ENCODE measurements at regions not wholly inside any gene's neighbourhood (a gene's known extent, or its start where the extent isn't known, plus 50 kb on each side); places are given as distances from the start of the nearest gene placed in this dataset.

GRCh38 chr5:3411363-3411762, 184.3 kb upstream of the IRX1 start:
- H4K20me1 ChIP-seq (ENCODE audit: control insufficient read depth, extremely low read depth, insufficient read depth, low read length): no peaks in the 10 kb centered on the region
- H2AFZ ChIP-seq (ENCODE audit: low read length): no peak overlapping the region
- no peaks in the 10 kb centered on the region for H3K4me1 ChIP-seq (ENCODE audit: control insufficient read depth, extremely low read depth, insufficient read depth, low read length)
- no peak overlapping the region for H3K4me2 ChIP-seq (ENCODE audit: extremely low read depth, insufficient read depth, low read length)
- no peaks in the 10 kb centered on the region for H3K9me3 ChIP-seq (ENCODE audit: control insufficient read depth, insufficient read depth, low read depth, low read length)
- DNase-seq (ENCODE audit: low read depth in 2 of 2): no peak
- H3K27me3 ChIP-seq (ENCODE audit: control insufficient read depth, insufficient read depth, low read length): no peaks in the 10 kb centered on the region
- no peak overlapping the region for H3K27ac ChIP-seq (ENCODE audit: insufficient read depth, low read length)
- no peak overlapping the region for H3K4me3 ChIP-seq (replicated peaks in 1 of 4; ENCODE audit: control extremely low read depth in 1 of 4, insufficient read depth in 1 of 4, low read depth in 3 of 4, low read length in 4 of 4)
- no peak for TF ChIP-seq CTCF (conservative IDR thresholded peaks at IDR 0.05 in 1 of 2, IDR thresholded peaks at IDR 0.05 in 1 of 2; ENCODE audit: low read depth in 1 of 2, low read length in 2 of 2)
- no peak for TF ChIP-seq EZH2 (IDR thresholded peaks at IDR 0.05; ENCODE audit: low read length, missing control alignments)
- H3K79me2 ChIP-seq (ENCODE audit: control insufficient read depth, insufficient read depth, low read length): no peaks in the 10 kb centered on the region
- H3K36me3 ChIP-seq (ENCODE audit: control insufficient read depth, insufficient read depth, low read length): no peaks in the 10 kb centered on the region
- no peak overlapping the region for H3K9ac ChIP-seq (ENCODE audit: insufficient read depth, low read length)

- H3K4me2 ChIP-seq (ENCODE audit: extremely low read depth, insufficient read depth, low read length): no peak overlapping the region
- no peaks in the 10 kb centered on the region for H3K9me3 ChIP-seq (ENCODE audit: control insufficient read depth, insufficient read depth, low read depth, low read length)
- no peaks in the 10 kb centered on the region for H3K79me2 ChIP-seq (ENCODE audit: control insufficient read depth, insufficient read depth, low read length)
- H2AFZ ChIP-seq (ENCODE audit: low read length): no peak overlapping the region
- no peak for DNase-seq (ENCODE audit: low read depth in 2 of 2)
- no peaks in the 10 kb centered on the region for H4K20me1 ChIP-seq (ENCODE audit: control insufficient read depth, extremely low read depth, insufficient read depth, low read length)
- no peak overlapping the region for H3K27ac ChIP-seq (ENCODE audit: insufficient read depth, low read length)
- no peaks in the 10 kb centered on the region for H3K27me3 ChIP-seq (ENCODE audit: control insufficient read depth, insufficient read depth, low read length)
- H3K4me3 ChIP-seq (replicated peaks in 1 of 4; ENCODE audit: control extremely low read depth in 1 of 4, insufficient read depth in 1 of 4, low read depth in 3 of 4, low read length in 4 of 4): no peak overlapping the region
- no peak overlapping the region for H3K9ac ChIP-seq (ENCODE audit: insufficient read depth, low read length)
- no peaks in the 10 kb centered on the region for H3K4me1 ChIP-seq (ENCODE audit: control insufficient read depth, extremely low read depth, insufficient read depth, low read length)
- TF ChIP-seq CTCF (conservative IDR thresholded peaks at IDR 0.05 in 1 of 2, IDR thresholded peaks at IDR 0.05 in 1 of 2; ENCODE audit: low read depth in 1 of 2, low read length in 2 of 2): no peak
- no peak for TF ChIP-seq EZH2 (IDR thresholded peaks at IDR 0.05; ENCODE audit: low read length, missing control alignments)
- H3K36me3 ChIP-seq (ENCODE audit: control insufficient read depth, insufficient read depth, low read length): no peaks in the 10 kb centered on the region
Observed at GRCh38 chr5:3401635-3402034, 194.0 kb upstream of the IRX1 start.

GRCh38 chr5:3400659-3401058, 195.0 kb upstream of the IRX1 start:
- Histone ChIP-seq H4K20me1 (ENCODE audit: control insufficient read depth, extremely low read depth, insufficient read depth, low read length) (no peaks in the 10 kb centered on the region), H3K4me2 (ENCODE audit: extremely low read depth, insufficient read depth, low read length) (no peak overlapping the region), H3K4me1 (ENCODE audit: control insufficient read depth, extremely low read depth, insufficient read depth, low read length) (no peaks in the 10 kb centered on the region), H3K27me3 (ENCODE audit: control insufficient read depth, insufficient read depth, low read length) (no peaks in the 10 kb centered on the region), H3K79me2 (ENCODE audit: control insufficient read depth, insufficient read depth, low read length) (no peaks in the 10 kb centered on the region), H3K27ac (ENCODE audit: insufficient read depth, low read length) (no peak overlapping the region), H3K9ac (ENCODE audit: insufficient read depth, low read length) (no peak overlapping the region), H3K36me3 (ENCODE audit: control insufficient read depth, insufficient read depth, low read length) (no peaks in the 10 kb centered on the region), H3K4me3 (replicated peaks in 1 of 4; ENCODE audit: control extremely low read depth in 1 of 4, insufficient read depth in 1 of 4, low read depth in 3 of 4, low read length in 4 of 4) (no peak overlapping the region), H3K9me3 (ENCODE audit: control insufficient read depth, insufficient read depth, low read depth, low read length) (no peaks in the 10 kb centered on the region), H2AFZ (ENCODE audit: low read length) (no peak overlapping the region)
- TF ChIP-seq EZH2 (IDR thresholded peaks at IDR 0.05; ENCODE audit: low read length, missing control alignments) (no peak), CTCF (conservative IDR thresholded peaks at IDR 0.05 in 1 of 2, IDR thresholded peaks at IDR 0.05 in 1 of 2; ENCODE audit: low read depth in 1 of 2, low read length in 2 of 2) (no peak)
- no peak for DNase-seq (ENCODE audit: low read depth in 2 of 2)
